ENCODE measurements at regions not wholly inside any gene's neighbourhood (a gene's known extent, or its start where the extent isn't known, plus 50 kb on each side); places are given as distances from the start of the nearest gene placed in this dataset.

DNA sequence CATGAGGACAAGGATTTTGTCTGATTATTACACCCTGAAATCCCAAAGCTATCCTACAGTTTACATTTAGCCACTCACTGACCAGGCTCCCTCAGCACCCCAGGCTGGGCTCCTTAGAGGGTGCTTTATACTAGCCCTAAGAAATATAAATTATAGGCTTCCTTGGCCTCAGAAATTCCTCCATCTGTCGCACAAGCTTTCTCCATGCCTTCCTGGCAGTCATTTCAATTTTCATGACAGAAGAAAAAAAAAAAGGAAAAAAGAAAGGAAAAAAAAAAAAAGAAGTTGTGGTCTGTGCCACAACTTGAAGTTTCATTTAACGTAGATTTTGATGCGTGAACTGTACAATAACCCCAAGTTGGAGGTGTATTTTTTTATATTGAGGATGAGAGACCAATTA is 719.5 kb downstream of the BCL11A start:
- TF ChIP-seq CTCF (IDR thresholded peaks at IDR 0.05; ENCODE audit: borderline replicate concordance, extremely low read depth, low read length, poor library complexity, severe bottlenecking): no peak
- TF ChIP-seq EZH2 (IDR thresholded peaks at IDR 0.05; ENCODE audit: borderline replicate concordance, low read depth, low read length, severe bottlenecking): no peak
